ACHN (cell line): ENCODE measurements at regions not wholly inside any gene's neighbourhood (a gene's known extent, or its start where the extent isn't known, plus 50 kb on each side); places are given as distances from the start of the nearest gene placed in this dataset.
A peak's percentile ranks its signal among the peaks of the same experiment; 100 is the strongest.

ENCODE experiments used
- DNase-seq: peaks from one replicate; pipeline ENCODE4 v3.0.0-alpha.2; 2015
- in situ Hi-C: cut with HindIII; loops from 2 replicates; pipeline ENCODE4 v1.10.0; 2017; ENCODE audit warnings: low sequenced_read_pairs, low pct_ligation_motif_present, low pct_unique_long_range_greater_than_20kb

GRCh38 chrX:8873956-8874355, 72.8 kb upstream of the FAM9A start:
- in situ Hi-C loops = no loop called here

DNA sequence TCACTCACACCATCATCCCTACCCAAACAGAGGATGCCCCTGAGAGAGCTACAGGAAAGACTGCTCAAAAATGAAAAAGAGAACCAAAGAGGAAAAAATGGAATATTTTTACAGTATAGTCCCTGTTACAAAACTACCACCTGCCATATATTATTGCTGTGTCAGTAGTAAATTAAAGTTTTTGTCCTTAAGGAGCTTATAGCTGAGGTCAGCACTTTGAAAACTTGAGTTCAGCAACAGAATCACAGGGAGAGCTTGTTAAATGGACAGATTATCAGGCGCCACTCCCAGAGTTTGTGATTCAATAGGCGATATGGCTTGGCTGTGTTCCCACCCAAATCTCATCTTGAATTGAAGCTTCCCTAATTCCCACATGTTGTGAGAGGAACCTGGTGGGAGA, 71.9 kb upstream of the FAM9A start:
- no peak for DNase-seq
- in situ Hi-C loops = no loop called here

More at GRCh38 chrX:8873956-8874355, 72.8 kb upstream of the FAM9A start:
- DNase-seq = no peak

- in situ Hi-C loops = no loop called here
- no peak for DNase-seq
These were observed 69.2 kb upstream of the FAM9A start for GRCh38 chrX:8870411-8870810.

DNA sequence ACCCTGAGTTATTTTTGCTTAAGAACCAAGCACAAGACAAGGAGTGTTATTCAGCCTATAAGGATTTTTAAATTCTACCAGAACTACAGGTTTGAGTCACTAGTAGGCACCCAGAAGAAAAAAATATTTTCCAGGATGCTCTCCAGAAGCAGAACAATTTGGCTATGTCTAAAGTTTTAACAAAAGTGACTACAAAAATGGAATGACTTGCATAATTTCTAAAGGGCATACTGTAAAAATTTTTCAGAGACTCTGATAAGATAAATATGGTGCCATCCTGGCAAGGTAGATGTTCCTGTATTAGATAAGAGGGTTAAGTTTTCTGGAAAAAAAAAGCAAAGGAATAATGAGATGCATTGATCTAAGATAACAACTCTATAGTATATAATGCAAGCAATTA, 68.6 kb upstream of the FAM9A start:
- no peak for DNase-seq
- in situ Hi-C loops = no loop called here

- DNase-seq = peak; percentile 23
- in situ Hi-C loops = no loop called here
These were observed 67.7 kb upstream of the FAM9A start for GRCh38 chrX:8868906-8869305.

- in situ Hi-C loops = no loop called here
- no peak for DNase-seq
These were observed 67.0 kb upstream of the FAM9A start for GRCh38 chrX:8868070-8868773.

DNA sequence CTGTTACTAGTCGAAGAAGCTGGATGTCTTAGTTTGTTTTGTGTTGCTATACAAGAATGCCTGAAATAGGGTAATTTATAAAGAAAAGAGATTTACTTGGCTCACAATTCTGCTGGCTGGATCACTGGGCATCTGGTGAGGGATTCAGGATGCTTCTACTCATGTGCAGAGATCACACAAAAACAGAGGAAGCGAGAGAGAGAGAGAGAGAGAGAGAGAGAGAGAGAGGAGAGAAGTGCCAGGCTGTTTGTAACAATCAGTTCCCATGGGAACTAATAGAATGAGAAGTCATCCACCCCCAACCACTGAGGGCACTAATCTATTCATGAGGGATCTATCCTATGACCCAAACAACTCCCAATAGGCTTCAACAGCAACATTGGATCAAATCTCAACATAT, 66.2 kb upstream of the FAM9A start:
- in situ Hi-C loops = no loop called here
- DNase-seq = no peak

DNA sequence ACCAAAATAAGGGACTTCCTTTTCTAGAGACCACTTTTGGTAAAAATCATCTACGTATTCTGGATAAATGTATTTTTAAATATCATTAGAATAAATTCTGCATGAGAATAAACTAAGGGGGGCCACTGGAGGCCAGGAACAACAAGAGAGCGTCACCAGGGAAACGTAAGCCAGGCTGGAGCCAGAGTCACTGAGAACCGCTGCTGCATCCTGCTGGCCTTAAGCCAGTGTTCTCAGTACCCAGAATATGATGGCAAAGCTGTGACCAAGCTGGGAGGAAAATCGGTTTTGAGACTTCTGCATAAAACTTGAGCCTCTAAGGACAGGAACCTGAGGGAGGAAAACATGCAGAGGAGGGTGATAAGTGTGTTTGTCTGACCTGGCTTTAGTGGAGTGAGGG, 63.0 kb upstream of the FAM9A start:
- in situ Hi-C loops = no loop called here
- no peak for DNase-seq

DNA sequence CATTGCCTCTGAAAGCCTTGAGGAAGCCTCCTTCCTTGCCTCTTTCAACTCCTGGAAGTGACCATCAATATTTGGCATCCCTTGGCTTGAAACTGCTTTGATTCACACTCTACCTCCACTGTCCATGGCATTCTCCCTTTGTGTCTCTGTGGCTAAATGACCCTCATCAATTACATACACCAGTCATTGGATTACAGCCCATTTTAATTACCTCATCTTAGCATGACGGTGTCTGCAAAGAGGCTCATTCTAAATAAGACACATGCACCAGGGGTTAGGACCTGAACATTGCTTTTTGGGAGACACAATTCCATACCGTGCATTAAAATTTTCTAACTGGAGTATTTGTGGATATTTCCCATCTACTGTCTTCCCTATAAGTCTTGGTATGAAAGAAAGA, 60.7 kb upstream of the FAM9A start:
- in situ Hi-C loops = no loop called here
- no peak for DNase-seq

- DNase-seq = no peak
- in situ Hi-C loops = no loop called here
These were observed 50.2 kb upstream of the FAM9A start for GRCh38 chrX:8851231-8851886.
